ENCODE measurements at regions not wholly inside any gene's neighbourhood (a gene's known extent, or its start where the extent isn't known, plus 50 kb on each side); places are given as distances from the start of the nearest gene placed in this dataset.
"Not testable (repeated sequence)": the region's sequence is repeated elsewhere in the genome, so short reads cannot be mapped to it uniquely, and the experiment has no call there.

GRCh38 chr5:109992264-109992915 lies 302.7 kb downstream of the MAN2A1 start:
- no peak for DNase-seq

- no peak for DNase-seq
Observed at GRCh38 chr5:109994135-109994534, 304.4 kb downstream of the MAN2A1 start.

- no peak for DNase-seq
Observed at GRCh38 chr5:109996246-109996645, 306.5 kb downstream of the MAN2A1 start.

GRCh38 chr5:109997161-109997560 lies 307.4 kb downstream of the MAN2A1 start:
- no peak for DNase-seq

- DNase-seq = no peak
Observed at GRCh38 chr5:109998208-109998607, 308.5 kb downstream of the MAN2A1 start.

GRCh38 chr5:109998726-109999125 lies 309.0 kb downstream of the MAN2A1 start:
- DNase-seq = no peak

- DNase-seq = peak in 2 of 3 donors; percentile 3 to 34
Observed at GRCh38 chr5:110001648-110002047, 311.9 kb downstream of the MAN2A1 start.

- DNase-seq = no peak
Observed at GRCh38 chr5:110002652-110003051, 312.9 kb downstream of the MAN2A1 start.

GRCh38 chr5:110005907-110006562 lies 316.3 kb downstream of the MAN2A1 start:
- not testable (repeated sequence) for DNase-seq

GRCh38 chr5:110007101-110007500 lies 317.4 kb downstream of the MAN2A1 start:
- no peak for DNase-seq

- no peak for DNase-seq
Observed at GRCh38 chr5:110008131-110008530, 318.4 kb downstream of the MAN2A1 start.

- DNase-seq = no peak
Observed at GRCh38 chr5:110012145-110012544, 322.4 kb downstream of the MAN2A1 start.

GRCh38 chr5:110013017-110013416 lies 323.3 kb downstream of the MAN2A1 start:
- no peak for DNase-seq

GRCh38 chr5:110017854-110018253 lies 328.1 kb downstream of the MAN2A1 start:
- no peak for DNase-seq

GRCh38 chr5:110018509-110018908 lies 328.8 kb downstream of the MAN2A1 start:
- DNase-seq = no peak

GRCh38 chr5:110019119-110019518 lies 329.4 kb downstream of the MAN2A1 start:
- DNase-seq = no peak

- no peak for DNase-seq
Observed at GRCh38 chr5:110019780-110020179, 330.1 kb downstream of the MAN2A1 start.

- no peak for DNase-seq
Observed at GRCh38 chr5:110021251-110021650, 331.5 kb downstream of the MAN2A1 start.

GRCh38 chr5:110025160-110025559 lies 335.4 kb downstream of the MAN2A1 start:
- no peak for DNase-seq

- DNase-seq = no peak
Observed at GRCh38 chr5:110027527-110028322, 338.0 kb downstream of the MAN2A1 start.

GRCh38 chr5:110031402-110032140 lies 341.8 kb downstream of the MAN2A1 start:
- DNase-seq = no peak

GRCh38 chr5:110032376-110032775 lies 342.6 kb downstream of the MAN2A1 start:
- no peak for DNase-seq

- no peak for DNase-seq
Observed at GRCh38 chr5:110034056-110034600, 344.4 kb downstream of the MAN2A1 start.
